Uterus (tissue), 2 donors: ENCODE measurements at regions not wholly inside any gene's neighbourhood (a gene's known extent, or its start where the extent isn't known, plus 50 kb on each side); places are given as distances from the start of the nearest gene placed in this dataset.

Experiments used
- CTCF ChIP-seq, 4 experiments: fragments of 200-600 bp in 2 of 4; fragments of 450-650 bp in 2 of 4; sonication (generic) in 2 of 4; IDR thresholded peaks; one replicate each; pipeline ENCODE4 v1.5.1; 2016 to 2019; ENCODE audit warnings: antibody characterized with exemption in 4 of 4, mild to moderate bottlenecking in 2 of 4, moderate library complexity in 1 of 4
- POLR2A ChIP-seq, 2 donors: fragments of 450-650 bp; IDR thresholded peaks; one replicate each; pipeline ENCODE4 v1.6.1; 2016; ENCODE audit warnings: antibody characterized with exemption in 2 of 2, mild to moderate bottlenecking in 1 of 2, moderate library complexity in 1 of 2

GRCh38 chr7:69162931-69163670 is 435.2 kb upstream of the AUTS2 start:
- TF ChIP-seq CTCF (IDR thresholded peaks at IDR 0.05) (no peak), POLR2A (IDR thresholded peaks at IDR 0.05) (no peak)
